ENCODE measurements at regions not wholly inside any gene's neighbourhood (a gene's known extent, or its start where the extent isn't known, plus 50 kb on each side); places are given as distances from the start of the nearest gene placed in this dataset.

GRCh38 chr20:52348434-52348833 is 156.9 kb upstream of the ZFP64 start:
- TF ChIP-seq YY1 (IDR thresholded peaks at IDR 0.05) (no peak), CTCF (IDR thresholded peaks at IDR 0.05; ENCODE audit: low read depth, low read length, missing input control) (no peak)
- TF ChIP-seq, protein P1, sequence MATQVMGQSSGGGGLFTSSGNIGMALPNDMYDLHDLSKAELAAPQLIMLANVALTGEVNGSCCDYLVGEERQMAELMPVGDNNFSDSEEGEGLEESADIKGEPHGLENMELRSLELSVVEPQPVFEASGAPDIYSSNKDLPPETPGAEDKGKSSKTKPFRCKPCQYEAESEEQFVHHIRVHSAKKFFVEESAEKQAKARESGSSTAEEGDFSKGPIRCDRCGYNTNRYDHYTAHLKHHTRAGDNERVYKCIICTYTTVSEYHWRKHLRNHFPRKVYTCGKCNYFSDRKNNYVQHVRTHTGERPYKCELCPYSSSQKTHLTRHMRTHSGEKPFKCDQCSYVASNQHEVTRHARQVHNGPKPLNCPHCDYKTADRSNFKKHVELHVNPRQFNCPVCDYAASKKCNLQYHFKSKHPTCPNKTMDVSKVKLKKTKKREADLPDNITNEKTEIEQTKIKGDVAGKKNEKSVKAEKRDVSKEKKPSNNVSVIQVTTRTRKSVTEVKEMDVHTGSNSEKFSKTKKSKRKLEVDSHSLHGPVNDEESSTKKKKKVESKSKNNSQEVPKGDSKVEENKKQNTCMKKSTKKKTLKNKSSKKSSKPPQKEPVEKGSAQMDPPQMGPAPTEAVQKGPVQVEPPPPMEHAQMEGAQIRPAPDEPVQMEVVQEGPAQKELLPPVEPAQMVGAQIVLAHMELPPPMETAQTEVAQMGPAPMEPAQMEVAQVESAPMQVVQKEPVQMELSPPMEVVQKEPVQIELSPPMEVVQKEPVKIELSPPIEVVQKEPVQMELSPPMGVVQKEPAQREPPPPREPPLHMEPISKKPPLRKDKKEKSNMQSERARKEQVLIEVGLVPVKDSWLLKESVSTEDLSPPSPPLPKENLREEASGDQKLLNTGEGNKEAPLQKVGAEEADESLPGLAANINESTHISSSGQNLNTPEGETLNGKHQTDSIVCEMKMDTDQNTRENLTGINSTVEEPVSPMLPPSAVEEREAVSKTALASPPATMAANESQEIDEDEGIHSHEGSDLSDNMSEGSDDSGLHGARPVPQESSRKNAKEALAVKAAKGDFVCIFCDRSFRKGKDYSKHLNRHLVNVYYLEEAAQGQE (IDR thresholded peaks at IDR 0.05), result no peak
